ENCODE measurements at regions not wholly inside any gene's neighbourhood (a gene's known extent, or its start where the extent isn't known, plus 50 kb on each side); places are given as distances from the start of the nearest gene placed in this dataset.
"Not testable (repeated sequence)": the region's sequence is repeated elsewhere in the genome, so short reads cannot be mapped to it uniquely, and the experiment has no call there.

- DNase-seq (ENCODE audit: low read depth, low spot score): no peak
Measured at GRCh38 chr10:11668847-11669610, 57.6 kb upstream of the USP6NL start.

- DNase-seq (ENCODE audit: low read depth, low spot score): no peak
Measured at GRCh38 chr10:11667756-11668155, 56.3 kb upstream of the USP6NL start.

DNA sequence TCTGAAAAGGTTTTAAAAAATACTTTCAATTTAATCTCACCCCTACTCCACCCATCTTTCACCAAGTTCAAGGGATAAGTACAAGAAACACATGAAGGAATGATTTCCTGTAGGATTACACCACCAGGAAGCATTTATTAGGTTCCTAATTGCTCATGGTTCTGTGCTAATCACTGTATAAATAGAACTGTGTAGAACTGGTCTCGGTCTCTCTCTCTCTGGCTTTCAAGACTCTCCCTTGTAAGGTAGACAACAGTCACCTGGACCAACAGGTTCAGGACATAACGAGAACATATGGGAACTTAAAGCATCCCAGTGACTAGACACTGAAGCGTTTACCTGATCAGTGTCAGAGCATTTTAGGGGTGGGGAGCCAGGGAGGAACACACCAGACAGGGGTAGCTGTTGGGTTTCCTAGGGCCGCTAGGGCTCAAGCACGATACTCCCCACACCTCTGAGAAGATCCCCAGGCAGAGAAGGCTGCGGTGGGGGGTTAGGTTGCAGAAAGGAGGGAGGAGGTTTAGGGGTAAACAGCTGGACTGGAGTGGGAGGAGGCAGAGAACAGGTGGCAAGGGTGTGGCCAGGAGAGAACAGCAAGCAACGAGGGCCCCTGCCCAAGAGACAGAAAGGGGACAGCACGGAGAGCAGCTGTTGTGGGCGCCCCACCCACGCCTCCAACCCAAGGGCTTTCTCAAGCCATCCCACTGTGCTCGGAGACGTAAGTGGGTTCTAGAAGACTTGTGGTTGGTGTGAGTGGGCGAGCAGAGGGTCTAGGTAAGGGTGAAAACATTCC, 52.5 kb upstream of the USP6NL start:
- DNase-seq (ENCODE audit: low read depth, low spot score): no peak

DNA sequence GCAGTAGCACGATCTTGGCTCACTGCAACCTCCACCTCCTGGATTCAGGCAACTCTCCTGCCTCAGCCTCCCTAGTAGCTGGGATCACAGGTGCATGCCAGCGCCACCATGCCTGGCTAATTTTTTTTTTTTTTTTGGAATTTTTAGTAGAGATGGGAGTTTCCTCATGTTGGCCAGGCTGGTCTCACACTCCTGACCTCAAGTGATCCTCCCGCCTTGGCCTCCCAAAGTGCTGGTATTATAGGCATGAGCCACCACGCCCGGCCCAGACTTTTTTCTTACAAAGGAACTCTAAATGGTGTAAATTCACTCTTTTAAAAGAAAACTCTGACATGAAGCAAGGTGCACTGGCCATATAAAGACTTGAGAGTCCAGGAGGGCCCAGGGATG, 51.7 kb upstream of the USP6NL start:
- DNase-seq (ENCODE audit: low read depth, low spot score): not testable (repeated sequence)

GRCh38 chr10:11661441-11661840, 50.0 kb upstream of the USP6NL start:
- no peak for DNase-seq (ENCODE audit: low read depth, low spot score)
